T-helper 9 cell (primary cell): ENCODE measurements at regions not wholly inside any gene's neighbourhood (a gene's known extent, or its start where the extent isn't known, plus 50 kb on each side); places are given as distances from the start of the nearest gene placed in this dataset.

Experiments
- DNase-seq: peaks from one replicate; pipeline ENCODE4 v3.0.0-alpha.2; 2020

- no peak for DNase-seq
Observed at GRCh38 chr11:19395050-19395449, 154.3 kb upstream of the E2F8 start.

DNA sequence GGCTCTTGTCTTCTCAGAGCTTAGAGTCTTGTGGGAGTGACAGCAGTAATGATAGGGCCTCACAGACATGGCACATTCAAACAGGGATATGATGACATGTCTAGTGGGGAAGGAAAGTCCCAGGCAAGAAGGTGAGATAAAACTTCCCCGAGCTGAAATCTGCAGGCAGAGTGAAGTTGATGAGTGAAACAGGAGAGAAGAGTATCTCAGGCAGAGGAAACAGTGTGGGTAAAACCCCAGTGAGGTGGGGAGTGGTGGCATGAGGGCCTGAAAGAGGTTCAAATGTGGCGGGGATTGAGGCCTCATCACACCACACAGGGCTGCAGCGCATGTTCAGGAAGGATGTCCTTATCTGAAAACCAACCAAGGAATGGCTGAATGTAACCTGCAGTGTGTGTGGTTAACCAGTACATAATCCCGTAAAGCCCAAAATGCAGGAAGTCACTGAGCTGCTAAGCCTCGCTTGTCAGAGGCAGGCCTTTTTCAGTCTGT is 153.8 kb upstream of the E2F8 start:
- DNase-seq: no peak

DNA sequence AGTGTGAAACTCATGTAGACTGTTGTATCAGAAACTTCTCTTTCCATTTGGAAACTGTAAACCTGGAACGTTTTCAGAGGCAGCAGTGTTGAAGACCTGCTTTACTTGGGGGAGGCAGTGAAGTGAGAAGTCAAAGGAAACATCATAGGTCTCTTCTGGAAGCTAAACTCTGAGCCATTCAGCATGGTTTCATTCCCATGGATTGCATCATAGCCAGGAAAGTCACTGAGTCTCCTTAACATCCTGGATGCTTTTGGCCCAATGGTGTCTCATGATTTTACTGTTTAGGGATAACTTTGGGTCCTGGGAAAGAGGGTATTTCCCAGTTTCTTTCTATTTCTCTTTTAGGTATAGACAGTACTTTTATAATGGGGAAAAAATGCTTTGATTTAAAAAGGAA is 153.2 kb upstream of the E2F8 start:
- DNase-seq: no peak

- no peak for DNase-seq
Observed at GRCh38 chr11:19392847-19393518, 152.2 kb upstream of the E2F8 start.

DNA sequence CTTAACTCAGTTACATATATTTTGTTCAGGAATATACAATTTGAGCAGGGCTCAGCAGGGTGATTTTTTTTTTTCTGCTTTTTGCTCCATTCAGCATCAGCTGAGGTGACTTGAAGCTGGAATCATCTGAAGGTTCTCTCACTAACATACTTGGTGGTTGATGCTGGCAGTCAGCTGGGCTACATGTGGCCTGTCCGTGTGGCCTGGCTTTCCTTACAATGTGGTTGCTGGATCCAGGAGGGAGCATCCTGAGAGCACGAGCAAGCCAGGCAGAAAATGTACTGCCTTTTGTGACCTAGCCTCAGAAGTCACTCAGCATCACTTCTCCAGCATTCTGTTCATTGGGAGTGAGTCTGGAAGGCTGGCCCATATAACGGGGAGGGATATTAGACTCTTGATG is 151.6 kb upstream of the E2F8 start:
- no peak for DNase-seq

- no peak for DNase-seq
Observed at GRCh38 chr11:19391652-19392051, 150.9 kb upstream of the E2F8 start.

- DNase-seq: no peak
Observed at GRCh38 chr11:19391026-19391425, 150.3 kb upstream of the E2F8 start.

DNA sequence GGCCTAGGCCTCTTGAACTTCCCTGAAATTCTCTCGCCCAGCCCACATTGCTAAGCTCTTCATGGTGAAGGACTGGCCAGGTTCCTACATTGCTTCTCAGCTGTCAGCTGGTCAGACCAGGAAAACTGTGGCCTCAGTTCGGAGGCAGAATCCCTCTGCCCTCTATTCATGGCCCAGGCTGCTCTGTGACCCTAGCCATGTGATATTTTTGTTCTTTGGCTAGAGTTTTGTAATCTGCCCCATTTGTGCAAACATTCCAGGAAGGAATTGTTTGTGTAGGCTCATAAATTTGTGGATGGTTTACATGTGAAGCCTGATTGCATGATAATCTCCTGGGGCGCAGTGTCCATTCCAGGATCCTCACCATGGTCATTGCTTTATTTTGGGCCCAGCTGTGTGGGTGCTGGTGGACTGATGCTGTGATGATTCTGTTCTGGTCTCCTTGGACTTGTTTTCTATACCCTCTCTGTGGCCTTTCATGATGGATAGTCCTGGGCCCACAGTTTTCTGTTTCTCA is 149.1 kb upstream of the E2F8 start:
- DNase-seq: no peak

DNA sequence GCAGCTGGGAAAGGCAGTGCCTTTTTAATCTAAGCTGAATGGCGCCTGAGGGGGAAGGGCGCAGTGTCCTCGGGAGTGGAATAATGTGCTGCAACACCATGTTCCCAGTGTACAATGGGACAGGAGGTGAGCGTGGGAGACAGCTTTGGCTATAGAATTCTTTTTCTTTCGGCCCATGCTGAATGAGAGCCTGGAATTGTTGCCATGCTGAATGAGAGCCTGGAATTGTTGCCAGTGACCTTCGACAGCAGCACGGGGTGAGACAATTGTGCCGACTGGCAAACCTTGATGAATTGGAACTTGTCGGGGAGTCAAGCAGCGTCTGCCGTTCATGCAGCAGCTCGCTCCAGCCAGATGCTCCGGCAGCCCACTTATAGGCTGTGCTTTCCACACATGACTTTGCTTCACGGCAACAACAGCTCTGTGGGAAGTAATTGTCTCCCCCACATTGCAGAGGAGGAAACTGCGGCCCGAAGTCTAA is 141.4 kb upstream of the E2F8 start:
- DNase-seq: no peak

GRCh38 chr11:19380375-19380774 is 139.6 kb upstream of the E2F8 start:
- DNase-seq: no peak

GRCh38 chr11:19379465-19379864 is 138.7 kb upstream of the E2F8 start:
- no peak for DNase-seq

DNA sequence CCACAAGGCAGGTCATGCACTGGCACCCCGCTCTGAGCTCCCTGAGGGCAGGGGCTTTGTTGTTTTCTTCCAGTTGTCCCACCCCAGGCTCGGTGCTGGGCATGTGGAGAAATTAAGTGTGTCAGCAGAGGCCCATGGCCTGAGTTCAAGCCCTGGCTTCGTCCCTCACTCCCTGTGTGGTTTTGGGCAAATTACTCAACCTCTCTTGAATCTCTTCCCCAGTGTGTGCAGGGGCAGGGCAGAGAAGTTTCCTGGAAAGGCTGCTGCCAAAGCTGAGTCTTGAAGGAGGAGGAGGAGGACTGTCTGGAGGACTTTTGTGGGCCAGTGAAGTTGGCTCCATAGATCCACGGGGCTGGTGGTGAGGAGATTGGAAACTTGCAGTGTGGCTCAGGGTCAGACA is 138.1 kb upstream of the E2F8 start:
- no peak for DNase-seq

DNA sequence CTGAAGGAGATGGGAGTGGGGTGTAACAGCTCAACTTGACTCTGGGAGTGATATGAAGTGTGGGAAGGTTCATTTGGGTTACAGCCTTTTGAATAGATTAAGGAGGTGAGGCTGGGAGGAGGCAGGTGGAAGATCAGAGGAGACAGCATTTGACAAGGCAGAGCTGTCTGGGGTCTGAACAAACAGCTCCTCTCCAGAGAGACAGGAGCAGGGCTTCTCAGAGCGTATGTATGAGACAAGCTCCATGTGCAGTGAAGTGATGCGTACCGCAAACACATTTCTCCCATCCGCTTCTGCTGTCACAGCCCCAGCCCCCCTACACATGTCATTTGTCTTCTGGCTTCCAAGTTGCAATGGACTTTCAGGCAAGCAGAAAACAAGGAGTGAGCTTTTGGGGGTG is 137.1 kb upstream of the E2F8 start:
- no peak for DNase-seq

DNA sequence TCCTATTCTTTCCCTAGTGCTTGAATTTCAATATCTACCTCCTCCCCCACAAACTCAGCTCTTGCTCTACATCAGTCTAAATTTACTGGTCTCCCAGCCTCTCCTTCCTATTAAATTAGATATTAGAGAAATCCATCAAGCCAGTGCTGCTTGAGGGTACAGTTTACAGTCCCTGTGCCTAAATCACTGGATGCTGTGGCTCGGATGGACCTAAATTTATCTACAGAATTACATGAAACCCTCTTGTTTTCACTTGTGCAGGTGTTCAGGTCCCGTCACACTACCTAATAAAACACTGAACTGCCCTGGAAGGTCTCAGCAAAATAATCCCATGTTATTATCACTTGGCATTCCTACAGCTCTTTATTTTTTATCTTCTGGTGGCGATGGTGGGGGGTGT is 134.7 kb upstream of the E2F8 start:
- no peak for DNase-seq

DNA sequence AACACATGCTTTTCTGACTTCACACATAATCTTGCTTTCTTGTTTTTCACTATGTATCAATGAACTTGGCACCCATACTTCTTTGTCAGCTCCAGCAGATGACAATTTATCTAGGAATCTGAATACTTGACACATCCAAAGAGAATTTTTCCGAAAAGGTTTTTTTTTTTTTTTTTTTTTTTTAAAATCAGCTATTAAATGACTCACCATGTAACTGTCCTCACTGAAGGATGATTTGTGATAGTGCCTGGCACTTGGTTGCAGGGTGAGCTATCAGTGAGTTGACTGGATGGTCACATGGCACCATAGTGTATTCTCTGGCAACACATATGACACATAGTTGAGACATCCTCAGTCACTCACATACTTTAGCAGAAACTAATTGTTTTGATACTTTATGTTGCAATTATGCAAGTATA is 133.4 kb upstream of the E2F8 start:
- no peak for DNase-seq

DNA sequence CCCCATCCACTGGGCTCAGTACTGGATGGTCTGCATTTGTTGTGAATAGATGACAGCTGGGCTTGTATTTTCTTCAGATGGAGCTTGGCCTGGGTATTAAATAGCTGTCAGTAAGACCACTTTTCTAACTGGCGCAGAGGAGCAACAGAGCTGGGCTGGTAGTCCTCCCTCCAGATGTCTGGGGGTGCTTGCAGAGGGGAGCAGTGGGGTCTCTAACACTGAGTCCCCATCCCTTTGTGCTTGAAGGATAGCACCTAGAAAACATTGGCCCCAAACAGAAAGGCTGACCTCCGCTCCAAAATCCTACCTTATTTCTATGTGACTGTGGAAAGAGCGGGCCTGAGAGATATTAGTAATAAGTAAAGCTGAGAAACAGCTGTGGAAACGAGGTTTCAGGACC is 131.6 kb upstream of the E2F8 start:
- no peak for DNase-seq

- no peak for DNase-seq
Observed at GRCh38 chr11:19370100-19370861, 129.5 kb upstream of the E2F8 start.

DNA sequence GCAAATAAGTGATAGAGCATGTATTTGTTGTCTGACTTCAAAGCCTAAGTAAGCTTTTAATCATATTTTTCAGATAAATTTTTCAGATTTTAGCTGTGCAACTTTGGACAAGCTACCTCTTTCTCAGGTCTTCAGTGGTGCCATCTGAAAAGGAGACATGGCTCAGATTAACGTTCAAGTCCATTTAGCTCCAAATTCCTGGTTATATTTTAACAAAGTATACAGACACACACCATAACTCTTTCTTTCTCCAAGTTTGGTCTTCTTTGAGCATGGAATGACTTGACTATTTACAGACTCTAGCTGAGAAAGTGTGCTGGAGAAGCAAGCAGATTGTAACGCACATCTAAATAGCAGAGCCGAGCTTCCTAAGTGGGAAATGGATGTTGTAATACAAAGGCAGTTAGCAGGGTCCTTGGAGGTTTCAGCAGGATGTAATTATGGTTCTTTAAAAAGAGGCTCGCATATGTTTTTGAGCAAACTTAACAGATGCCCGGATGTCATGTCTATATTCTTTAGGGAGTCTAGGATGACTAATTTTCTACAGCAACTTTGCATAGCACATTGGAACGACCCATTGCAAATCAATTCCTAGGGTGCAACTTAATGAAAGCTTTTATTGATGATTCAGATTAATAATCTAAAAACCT is 128.1 kb upstream of the E2F8 start:
- DNase-seq: no peak

GRCh38 chr11:19366992-19367709 is 126.4 kb upstream of the E2F8 start:
- no peak for DNase-seq

DNA sequence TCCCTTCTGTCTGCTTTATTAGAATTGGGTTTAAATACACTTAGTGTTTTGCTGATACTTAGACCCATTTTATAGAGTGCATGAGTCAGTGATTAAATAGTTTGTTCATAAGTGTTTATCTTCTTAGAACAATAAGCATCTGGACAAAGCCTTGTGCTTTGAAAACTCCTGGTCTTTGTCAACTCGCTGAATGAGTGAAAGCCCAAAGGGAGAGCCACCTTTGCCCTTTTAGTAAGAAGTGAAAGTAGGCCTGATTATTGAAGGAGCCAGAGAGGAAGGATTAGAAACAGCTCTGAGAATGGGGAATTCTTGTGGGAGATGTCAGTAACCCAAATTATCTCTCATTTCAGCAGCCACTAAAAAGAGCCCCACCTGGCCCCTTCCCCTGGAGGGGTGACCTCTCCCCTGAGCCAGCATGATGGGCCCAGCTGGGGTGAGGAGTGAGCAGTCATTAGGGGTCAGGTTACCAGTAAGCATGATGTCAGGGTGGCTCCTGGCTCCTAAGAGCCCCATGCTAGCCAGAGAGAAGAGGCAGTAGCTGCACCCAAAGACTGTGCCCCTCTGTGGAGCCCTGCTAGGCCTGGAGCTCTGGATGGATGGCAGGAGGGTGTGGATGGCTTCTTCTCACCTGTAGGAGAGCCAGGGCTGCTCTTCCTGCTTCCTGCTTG is 125.1 kb upstream of the E2F8 start:
- no peak for DNase-seq

- DNase-seq: no peak
Observed at GRCh38 chr11:19359221-19360000, 118.7 kb upstream of the E2F8 start.
